Mammary epithelial cell (primary cell): ENCODE measurements at regions not wholly inside any gene's neighbourhood (a gene's known extent, or its start where the extent isn't known, plus 50 kb on each side); places are given as distances from the start of the nearest gene placed in this dataset.

Source experiments
- CTCF ChIP-seq, 2 donors: IDR thresholded peaks in 1 of 2; conservative IDR thresholded peaks in 1 of 2; 2 replicates each; pipeline ENCODE4 v1.5.1; 2011 to 2012; ENCODE audit warnings: inconsistent platforms in 2 of 2, low read length in 2 of 2, mild to moderate bottlenecking in 2 of 2, control low read depth in 1 of 2, low read depth in 1 of 2; ENCODE audit not compliant: insufficient read depth in 1 of 2; ENCODE audit errors: extremely low read depth in 1 of 2
- EZH2 ChIP-seq: IDR thresholded peaks from 2 replicates; pipeline ENCODE4 v1.6.1; 2012; ENCODE audit warnings: low read length, inconsistent platforms, borderline replicate concordance

DNA sequence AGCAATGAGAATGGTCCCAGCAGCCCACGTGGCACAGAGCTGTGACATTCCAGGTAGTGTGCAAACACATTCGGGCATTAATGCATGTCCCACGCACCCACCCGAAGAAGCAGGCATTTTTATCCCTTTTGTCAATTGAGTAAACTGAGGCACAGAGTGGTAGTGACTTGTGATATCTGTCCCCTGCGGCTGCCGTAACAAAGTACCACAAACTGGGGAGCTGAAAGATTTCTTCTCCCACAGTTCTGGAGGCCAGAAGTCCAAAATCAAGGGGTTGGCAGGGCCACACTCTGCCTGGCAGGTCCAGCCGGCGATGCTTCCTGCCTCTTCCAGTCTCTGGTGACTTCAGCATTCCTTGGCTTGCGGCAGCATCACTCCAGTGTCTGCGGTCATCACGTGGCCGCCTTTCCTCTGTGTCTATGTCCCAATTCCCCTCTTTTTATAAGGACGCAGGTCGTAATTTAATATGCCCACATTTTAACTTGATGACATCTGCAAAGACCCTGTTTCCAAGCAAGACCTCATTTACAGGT is 221.9 kb upstream of the GSE1 start:
- TF ChIP-seq CTCF (conservative IDR thresholded peaks at IDR 0.05 in 1 of 2, IDR thresholded peaks at IDR 0.05 in 1 of 2; ENCODE audit: extremely low read depth in 1 of 2, insufficient read depth in 1 of 2, low read depth in 1 of 2, low read length in 2 of 2) (no peak), EZH2 (no peak)
